Right atrium auricular region (tissue), 2 donors: ENCODE measurements at regions not wholly inside any gene's neighbourhood (a gene's known extent, or its start where the extent isn't known, plus 50 kb on each side); places are given as distances from the start of the nearest gene placed in this dataset.

Source experiments
- DNase-seq: peaks from one replicate; pipeline ENCODE4 v3.0.0-alpha.2; 2019; ENCODE audit warnings: low spot score
- H3K27ac ChIP-seq, 2 donors: fragments of 200-600 bp; sonication (generic); 1 replicate in 1 of 2; 2 replicates in 1 of 2; pipeline ENCODE4 v1.5.1; 2016 to 2019
- H3K27me3 ChIP-seq, 2 donors: fragments of 200-600 bp; sonication (generic); one replicate each; pipeline versions ENCODE4 v1.5.1 to v1.6.0; 2017 to 2019
- H3K36me3 ChIP-seq: fragments of 200-600 bp; sonication (generic); one replicate; pipeline ENCODE4 v1.5.1; 2016
- H3K4me1 ChIP-seq, 2 donors: fragments of 200-600 bp; sonication (generic); one replicate each; pipeline versions ENCODE4 v1.5.1 to v1.6.0; 2017 to 2019
- H3K4me3 ChIP-seq, 2 donors: fragments of 200-600 bp; sonication (generic); 1 replicate in 1 of 2; 2 replicates in 1 of 2; pipeline ENCODE4 v1.5.1; 2017 to 2019; ENCODE audit warnings: mild to moderate bottlenecking in 1 of 2, moderate library complexity in 1 of 2
- H3K9me3 ChIP-seq, 2 donors: fragments of 200-600 bp; sonication (generic); one replicate each; pipeline ENCODE4 v1.5.1; 2019
- TF ChIP-seq, protein P1 (sequence below), 2 donors: fragments of 200-600 bp; sonication (generic); IDR thresholded peaks; one replicate each; pipeline ENCODE4 v1.5.1; 2019; ENCODE audit warnings: antibody characterized with exemption in 2 of 2

DNA sequence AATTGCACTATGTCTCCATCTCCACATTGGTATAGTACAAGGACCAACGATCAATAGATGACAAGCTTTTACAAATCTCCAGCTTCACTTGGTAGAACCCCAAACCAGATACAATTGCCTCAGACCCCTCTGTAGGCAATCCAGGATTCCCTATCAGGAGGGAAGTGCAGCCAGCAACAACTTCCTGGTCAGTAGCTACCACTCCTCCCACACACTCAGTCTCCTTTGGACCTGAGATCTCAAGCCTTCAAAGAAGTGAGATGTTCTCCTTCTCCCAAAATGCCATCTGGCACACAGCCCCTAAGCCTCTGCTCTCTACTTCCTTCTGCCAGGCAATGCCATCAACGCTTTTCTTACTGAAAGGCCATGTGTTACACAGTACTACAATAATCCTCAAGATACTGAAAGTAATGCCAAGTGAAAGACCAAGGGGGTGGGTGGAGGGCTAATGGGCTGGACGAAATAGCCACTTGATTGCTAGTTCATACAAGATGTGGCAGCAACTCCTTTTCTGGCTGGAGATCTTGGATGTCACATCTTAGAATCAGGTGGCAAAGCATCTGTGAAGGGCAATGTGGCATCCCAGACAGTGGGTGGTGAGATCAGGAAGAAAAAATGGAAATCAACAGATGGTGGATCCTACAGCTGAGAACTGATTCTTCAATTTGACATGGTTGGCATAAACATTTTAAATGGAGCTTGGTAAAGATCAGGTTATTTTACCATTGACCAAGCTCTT, 75.3 kb upstream of the ACP3 start:
- Histone ChIP-seq H3K27ac (no peak overlapping the region), H3K36me3 (no peaks in the 10 kb centered on the region), H3K4me3 (no peak overlapping the region), H3K27me3 (no peaks in the 10 kb centered on the region), H3K9me3 (no peaks in the 10 kb centered on the region), H3K4me1 (no peaks in the 10 kb centered on the region)
- TF ChIP-seq, protein P1, sequence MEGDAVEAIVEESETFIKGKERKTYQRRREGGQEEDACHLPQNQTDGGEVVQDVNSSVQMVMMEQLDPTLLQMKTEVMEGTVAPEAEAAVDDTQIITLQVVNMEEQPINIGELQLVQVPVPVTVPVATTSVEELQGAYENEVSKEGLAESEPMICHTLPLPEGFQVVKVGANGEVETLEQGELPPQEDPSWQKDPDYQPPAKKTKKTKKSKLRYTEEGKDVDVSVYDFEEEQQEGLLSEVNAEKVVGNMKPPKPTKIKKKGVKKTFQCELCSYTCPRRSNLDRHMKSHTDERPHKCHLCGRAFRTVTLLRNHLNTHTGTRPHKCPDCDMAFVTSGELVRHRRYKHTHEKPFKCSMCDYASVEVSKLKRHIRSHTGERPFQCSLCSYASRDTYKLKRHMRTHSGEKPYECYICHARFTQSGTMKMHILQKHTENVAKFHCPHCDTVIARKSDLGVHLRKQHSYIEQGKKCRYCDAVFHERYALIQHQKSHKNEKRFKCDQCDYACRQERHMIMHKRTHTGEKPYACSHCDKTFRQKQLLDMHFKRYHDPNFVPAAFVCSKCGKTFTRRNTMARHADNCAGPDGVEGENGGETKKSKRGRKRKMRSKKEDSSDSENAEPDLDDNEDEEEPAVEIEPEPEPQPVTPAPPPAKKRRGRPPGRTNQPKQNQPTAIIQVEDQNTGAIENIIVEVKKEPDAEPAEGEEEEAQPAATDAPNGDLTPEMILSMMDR (IDR thresholded peaks at IDR 0.05), result no peak
- no peak for DNase-seq

DNA sequence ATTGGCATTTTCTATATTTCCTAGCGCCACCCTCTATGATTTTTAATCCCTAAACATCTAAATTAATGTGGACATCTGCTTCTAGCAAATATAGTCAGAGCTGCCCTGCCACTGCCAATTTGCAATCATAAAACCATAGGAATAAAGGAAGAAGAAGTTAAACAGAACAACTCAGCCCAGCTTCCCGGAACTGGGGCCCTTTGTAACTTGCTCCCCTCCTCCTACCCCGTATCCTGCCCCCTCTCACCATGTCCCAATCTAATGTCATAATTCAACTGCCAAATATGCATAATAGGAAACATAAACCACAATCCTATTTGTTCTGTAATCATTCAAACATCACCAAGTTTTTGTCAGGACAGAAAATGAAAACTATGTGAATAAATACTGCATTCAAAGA, 74.4 kb upstream of the ACP3 start:
- no peak overlapping the region for H3K4me3 ChIP-seq
- H3K27ac ChIP-seq, result no peak overlapping the region
- H3K36me3 ChIP-seq, result no peaks in the 10 kb centered on the region
- TF ChIP-seq, protein P1 (IDR thresholded peaks at IDR 0.05), result no peak
- H3K4me1 ChIP-seq, result no peaks in the 10 kb centered on the region
- H3K27me3 ChIP-seq, result no peaks in the 10 kb centered on the region
- H3K9me3 ChIP-seq, result no peaks in the 10 kb centered on the region
- DNase-seq, result no peak

DNA sequence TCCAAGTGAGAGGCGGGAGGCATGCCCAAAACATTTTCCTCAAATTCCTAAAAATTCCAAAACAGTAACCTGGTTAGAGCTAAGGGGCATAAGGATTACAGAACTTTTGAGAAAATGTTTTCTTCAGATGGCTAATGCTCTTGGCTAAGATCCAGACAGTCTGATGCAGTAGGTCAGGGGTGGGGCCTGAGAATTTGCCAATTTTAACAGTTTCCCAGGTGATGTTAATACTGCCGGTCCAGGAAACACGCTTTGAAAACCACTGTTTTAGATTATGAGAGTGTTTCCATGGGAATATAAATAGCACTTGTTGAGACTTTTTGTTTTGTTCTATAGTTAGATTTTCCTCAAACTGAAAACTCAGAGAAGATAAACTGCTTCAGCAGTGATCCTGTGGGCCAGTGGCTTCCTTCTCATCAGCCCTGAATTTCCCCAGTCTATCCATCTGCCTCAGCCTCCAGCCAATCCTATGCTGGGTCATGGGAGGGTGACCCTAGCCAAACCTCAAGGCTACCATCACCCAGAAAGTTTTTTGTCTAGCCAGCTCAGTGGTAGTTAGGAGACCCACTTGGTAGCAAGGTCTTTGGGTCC, 71.6 kb upstream of the ACP3 start:
- no peak for DNase-seq
- no peaks in the 10 kb centered on the region for H3K27me3 ChIP-seq
- H3K4me1 ChIP-seq, result no peaks in the 10 kb centered on the region
- no peak overlapping the region for H3K27ac ChIP-seq
- no peak overlapping the region for H3K4me3 ChIP-seq
- TF ChIP-seq, protein P1 (IDR thresholded peaks at IDR 0.05), result no peak
- H3K36me3 ChIP-seq, result no peaks in the 10 kb centered on the region
- no peaks in the 10 kb centered on the region for H3K9me3 ChIP-seq

DNA sequence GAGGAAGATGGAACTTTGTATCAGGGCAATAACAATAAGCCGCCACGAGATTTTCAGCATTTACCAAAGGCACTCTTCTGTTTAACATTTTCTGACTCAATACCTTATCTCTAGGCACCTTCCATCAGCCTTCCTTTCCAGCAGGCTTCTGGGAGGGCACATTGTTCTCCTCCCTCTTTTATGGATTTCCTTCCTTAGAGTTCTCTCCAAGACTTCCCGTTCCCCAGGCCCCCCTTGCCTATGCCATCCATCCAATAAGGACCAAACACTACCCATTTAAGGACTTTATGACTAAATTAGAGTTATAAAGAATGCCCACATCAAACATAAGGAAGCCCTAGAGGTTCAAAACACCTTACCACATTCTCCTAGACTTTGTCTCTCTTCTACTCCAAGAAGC, 71.0 kb upstream of the ACP3 start:
- H3K27me3 ChIP-seq, result no peaks in the 10 kb centered on the region
- H3K4me1 ChIP-seq, result no peaks in the 10 kb centered on the region
- DNase-seq, result no peak
- H3K9me3 ChIP-seq, result no peaks in the 10 kb centered on the region
- no peak overlapping the region for H3K4me3 ChIP-seq
- TF ChIP-seq, protein P1 (IDR thresholded peaks at IDR 0.05), result no peak
- H3K27ac ChIP-seq, result no peak overlapping the region
- H3K36me3 ChIP-seq, result no peaks in the 10 kb centered on the region

DNA sequence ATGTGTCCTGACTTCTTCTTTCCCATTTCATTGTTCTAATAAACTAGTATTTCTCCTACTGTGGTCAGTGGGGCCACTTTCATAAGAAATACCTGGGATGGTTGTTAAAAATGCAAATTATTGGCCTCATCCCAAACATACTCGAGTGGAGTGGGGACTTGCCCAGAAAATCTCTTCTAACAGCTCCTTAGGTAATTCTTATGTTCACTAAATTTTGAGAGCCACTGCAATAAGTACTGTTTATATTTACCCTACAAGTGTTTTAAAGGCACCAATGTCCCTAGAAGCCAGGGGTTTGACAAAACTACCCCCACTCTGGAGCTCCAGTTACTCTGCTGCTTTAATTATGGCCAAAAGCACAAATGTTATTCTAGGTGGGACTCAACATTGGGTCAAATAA, 70.0 kb upstream of the ACP3 start:
- H3K4me1 ChIP-seq, result no peaks in the 10 kb centered on the region
- no peaks in the 10 kb centered on the region for H3K27me3 ChIP-seq
- TF ChIP-seq, protein P1 (IDR thresholded peaks at IDR 0.05), result no peak
- H3K36me3 ChIP-seq, result no peaks in the 10 kb centered on the region
- no peak for DNase-seq
- H3K9me3 ChIP-seq, result no peaks in the 10 kb centered on the region
- H3K27ac ChIP-seq, result no peak overlapping the region
- no peak overlapping the region for H3K4me3 ChIP-seq

DNA sequence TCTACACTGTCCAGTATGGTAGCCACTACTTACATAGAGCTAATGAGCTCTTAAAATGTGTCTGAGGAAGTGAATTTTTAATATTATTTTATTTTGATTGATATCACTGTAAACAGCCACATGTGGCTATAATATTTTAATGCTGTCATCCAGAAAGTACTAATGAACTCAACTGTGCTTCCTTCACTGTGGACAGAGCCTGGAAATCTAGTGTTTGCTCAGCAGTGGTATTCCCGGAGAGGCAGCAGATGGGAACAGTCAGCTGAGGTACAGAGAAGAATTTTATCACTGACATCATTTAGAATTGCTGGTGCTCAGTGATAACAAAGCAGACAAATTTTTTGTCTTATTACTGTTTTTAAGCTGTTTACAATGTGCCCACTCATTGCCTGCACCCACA, 68.7 kb upstream of the ACP3 start:
- Histone ChIP-seq H3K9me3 (no peaks in the 10 kb centered on the region), H3K4me3 (no peak overlapping the region), H3K27ac (no peak overlapping the region), H3K36me3 (no peaks in the 10 kb centered on the region), H3K27me3 (no peaks in the 10 kb centered on the region), H3K4me1 (no peaks in the 10 kb centered on the region)
- TF ChIP-seq, protein P1 (IDR thresholded peaks at IDR 0.05), result no peak
- DNase-seq, result no peak
